ENCODE measurements at regions not wholly inside any gene's neighbourhood (a gene's known extent, or its start where the extent isn't known, plus 50 kb on each side); places are given as distances from the start of the nearest gene placed in this dataset.

- TF ChIP-seq, protein P1, sequence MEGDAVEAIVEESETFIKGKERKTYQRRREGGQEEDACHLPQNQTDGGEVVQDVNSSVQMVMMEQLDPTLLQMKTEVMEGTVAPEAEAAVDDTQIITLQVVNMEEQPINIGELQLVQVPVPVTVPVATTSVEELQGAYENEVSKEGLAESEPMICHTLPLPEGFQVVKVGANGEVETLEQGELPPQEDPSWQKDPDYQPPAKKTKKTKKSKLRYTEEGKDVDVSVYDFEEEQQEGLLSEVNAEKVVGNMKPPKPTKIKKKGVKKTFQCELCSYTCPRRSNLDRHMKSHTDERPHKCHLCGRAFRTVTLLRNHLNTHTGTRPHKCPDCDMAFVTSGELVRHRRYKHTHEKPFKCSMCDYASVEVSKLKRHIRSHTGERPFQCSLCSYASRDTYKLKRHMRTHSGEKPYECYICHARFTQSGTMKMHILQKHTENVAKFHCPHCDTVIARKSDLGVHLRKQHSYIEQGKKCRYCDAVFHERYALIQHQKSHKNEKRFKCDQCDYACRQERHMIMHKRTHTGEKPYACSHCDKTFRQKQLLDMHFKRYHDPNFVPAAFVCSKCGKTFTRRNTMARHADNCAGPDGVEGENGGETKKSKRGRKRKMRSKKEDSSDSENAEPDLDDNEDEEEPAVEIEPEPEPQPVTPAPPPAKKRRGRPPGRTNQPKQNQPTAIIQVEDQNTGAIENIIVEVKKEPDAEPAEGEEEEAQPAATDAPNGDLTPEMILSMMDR (IDR thresholded peaks at IDR 0.05; ENCODE audit: extremely low read depth, low read depth, low read length) = no peak
- DNase-seq (ENCODE audit: insufficient read length, low spot score, missing footprints) = no peak
- Histone ChIP-seq H3K79me2 (ENCODE audit: insufficient read depth, low read length) (no peaks in the 10 kb centered on the region), H3K27ac (ENCODE audit: low read depth, low read length) (no peak overlapping the region), H4K20me1 (ENCODE audit: insufficient read depth, low read length) (no peaks in the 10 kb centered on the region), H3K9me3 (ENCODE audit: low read depth, low read length) (peaks cover 6% of the 10 kb centered on the region), H2AFZ (ENCODE audit: low read length) (no peak overlapping the region), H3K4me2 (ENCODE audit: insufficient read depth, low read length) (no peak overlapping the region), H3K36me3 (ENCODE audit: insufficient read depth, low read length) (no peaks in the 10 kb centered on the region), H3K4me1 (ENCODE audit: insufficient read depth, low read length) (no peaks in the 10 kb centered on the region), H3K27me3 (ENCODE audit: insufficient read depth, low read length) (no peaks in the 10 kb centered on the region), H3K4me3 (ENCODE audit: insufficient read depth, low read length) (no peak overlapping the region)
Measured at GRCh38 chr14:26056036-26056616, 541.7 kb downstream of the NOVA1 start.

DNA sequence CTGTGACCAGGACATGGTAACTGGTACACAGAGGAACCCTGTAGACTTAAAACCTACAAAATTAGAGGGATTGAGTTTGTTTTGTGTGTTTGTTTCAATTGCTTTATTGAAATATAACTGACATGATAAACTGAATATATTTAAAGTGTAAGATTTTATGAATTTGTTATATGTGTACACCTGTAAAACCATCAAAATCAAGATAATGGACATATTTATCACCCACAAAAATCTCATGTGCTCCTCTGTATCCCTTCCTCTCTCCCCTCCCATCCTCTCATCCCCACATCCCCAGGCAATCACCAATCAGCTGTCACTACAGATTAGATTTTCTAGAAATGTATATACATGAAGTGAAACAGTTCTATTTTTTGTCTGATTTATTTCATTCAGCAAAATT is 565.5 kb downstream of the NOVA1 start:
- H3K9me3 ChIP-seq (ENCODE audit: low read depth, low read length) = peaks cover 2% of the 10 kb centered on the region
- H3K4me2 ChIP-seq (ENCODE audit: insufficient read depth, low read length) = no peak overlapping the region
- no peaks in the 10 kb centered on the region for H3K4me1 ChIP-seq (ENCODE audit: insufficient read depth, low read length)
- no peak overlapping the region for H2AFZ ChIP-seq (ENCODE audit: low read length)
- no peak for DNase-seq (ENCODE audit: insufficient read length, low spot score, missing footprints)
- no peak overlapping the region for H3K4me3 ChIP-seq (ENCODE audit: insufficient read depth, low read length)
- H3K79me2 ChIP-seq (ENCODE audit: insufficient read depth, low read length) = no peaks in the 10 kb centered on the region
- no peaks in the 10 kb centered on the region for H4K20me1 ChIP-seq (ENCODE audit: insufficient read depth, low read length)
- H3K27ac ChIP-seq (ENCODE audit: low read depth, low read length) = no peak overlapping the region
- no peaks in the 10 kb centered on the region for H3K36me3 ChIP-seq (ENCODE audit: insufficient read depth, low read length)
- no peaks in the 10 kb centered on the region for H3K27me3 ChIP-seq (ENCODE audit: insufficient read depth, low read length)
- TF ChIP-seq, protein P1 (IDR thresholded peaks at IDR 0.05; ENCODE audit: extremely low read depth, low read depth, low read length) = no peak

DNA sequence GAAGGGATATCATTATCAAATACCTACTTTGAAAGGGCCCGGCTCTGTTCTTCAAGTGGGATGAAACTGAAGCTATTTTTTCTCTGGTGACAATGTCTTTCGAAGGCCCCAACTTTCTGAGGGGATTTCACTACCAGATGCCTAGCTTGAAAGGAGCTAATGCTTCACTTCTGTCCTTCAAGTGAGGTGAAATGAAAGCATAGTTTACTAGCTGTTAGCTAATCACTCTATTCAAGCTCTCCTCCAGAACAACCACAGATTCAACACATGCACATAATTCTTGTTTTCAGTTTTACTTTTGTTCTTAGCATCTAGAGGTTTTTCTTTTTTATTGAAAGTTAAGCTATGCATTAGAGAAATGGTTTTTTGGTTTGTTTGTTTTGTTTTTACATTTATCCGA is 571.4 kb downstream of the NOVA1 start:
- no peaks in the 10 kb centered on the region for H3K36me3 ChIP-seq (ENCODE audit: insufficient read depth, low read length)
- H3K27ac ChIP-seq (ENCODE audit: low read depth, low read length) = no peak overlapping the region
- H3K4me3 ChIP-seq (ENCODE audit: insufficient read depth, low read length) = no peak overlapping the region
- H3K4me1 ChIP-seq (ENCODE audit: insufficient read depth, low read length) = no peaks in the 10 kb centered on the region
- TF ChIP-seq, protein P1 (IDR thresholded peaks at IDR 0.05; ENCODE audit: extremely low read depth, low read depth, low read length) = no peak
- H2AFZ ChIP-seq (ENCODE audit: low read length) = no peak overlapping the region
- no peak for DNase-seq (ENCODE audit: insufficient read length, low spot score, missing footprints)
- no peaks in the 10 kb centered on the region for H4K20me1 ChIP-seq (ENCODE audit: insufficient read depth, low read length)
- H3K79me2 ChIP-seq (ENCODE audit: insufficient read depth, low read length) = no peaks in the 10 kb centered on the region
- H3K27me3 ChIP-seq (ENCODE audit: insufficient read depth, low read length) = no peaks in the 10 kb centered on the region
- H3K9me3 ChIP-seq (ENCODE audit: low read depth, low read length) = no peaks in the 10 kb centered on the region
- H3K4me2 ChIP-seq (ENCODE audit: insufficient read depth, low read length) = no peak overlapping the region

DNA sequence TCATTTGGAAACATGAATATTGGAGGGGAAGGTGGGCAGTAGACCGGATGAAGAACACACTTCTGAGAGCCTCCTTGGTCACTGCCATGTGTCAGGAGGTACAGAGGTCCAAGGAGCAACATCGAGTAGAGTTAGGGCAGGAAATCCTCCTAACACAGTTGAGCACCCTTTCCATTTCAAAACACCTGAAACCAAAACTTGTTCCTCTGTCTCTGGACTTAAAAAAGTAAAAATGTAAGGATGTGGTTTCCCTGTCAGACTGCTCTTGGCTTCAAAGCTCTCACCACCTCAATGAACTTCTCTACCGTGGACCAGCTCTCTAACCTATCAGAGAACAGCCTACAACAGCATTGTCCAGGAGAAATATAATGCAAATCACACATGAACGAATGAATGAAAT is 573.9 kb downstream of the NOVA1 start:
- Histone ChIP-seq H3K36me3 (ENCODE audit: insufficient read depth, low read length) (no peaks in the 10 kb centered on the region), H4K20me1 (ENCODE audit: insufficient read depth, low read length) (no peaks in the 10 kb centered on the region), H3K27me3 (ENCODE audit: insufficient read depth, low read length) (no peaks in the 10 kb centered on the region), H3K27ac (ENCODE audit: low read depth, low read length) (no peak overlapping the region), H3K4me3 (ENCODE audit: insufficient read depth, low read length) (no peak overlapping the region), H2AFZ (ENCODE audit: low read length) (no peak overlapping the region), H3K4me1 (ENCODE audit: insufficient read depth, low read length) (no peaks in the 10 kb centered on the region), H3K4me2 (ENCODE audit: insufficient read depth, low read length) (no peak overlapping the region), H3K9me3 (ENCODE audit: low read depth, low read length) (no peaks in the 10 kb centered on the region), H3K79me2 (ENCODE audit: insufficient read depth, low read length) (no peaks in the 10 kb centered on the region)
- TF ChIP-seq, protein P1 (IDR thresholded peaks at IDR 0.05; ENCODE audit: extremely low read depth, low read depth, low read length) = no peak
- no peak for DNase-seq (ENCODE audit: insufficient read length, low spot score, missing footprints)
